GM12891 (cell line): ENCODE measurements at regions not wholly inside any gene's neighbourhood (a gene's known extent, or its start where the extent isn't known, plus 50 kb on each side); places are given as distances from the start of the nearest gene placed in this dataset.

Source experiments
- DNase-seq: peaks from one replicate; pipeline ENCODE4 v3.0.0; 2011; ENCODE audit warnings: low spot score; ENCODE audit not compliant: insufficient read length
- FAIRE-seq: peaks from 2 replicates; lab custom pipeline; 2011; peaks lifted over from hg19 to GRCh38; lab: Jason Lieb, UNC
- PAX5 ChIP-seq: IDR thresholded peaks from 2 replicates; pipeline ENCODE4 v1.6.1; 2011; ENCODE audit warnings: low read length, moderate library complexity, mild to moderate bottlenecking; ENCODE audit not compliant: insufficient read depth, severe bottlenecking
- POLR2A ChIP-seq: IDR thresholded peaks from 2 replicates; pipeline ENCODE4 v1.6.1; 2011; ENCODE audit warnings: low read depth, low read length, control low read depth
- POLR2AphosphoS5 ChIP-seq: IDR thresholded peaks from 2 replicates; pipeline ENCODE4 v1.6.1; 2011; ENCODE audit warnings: low read depth, low read length, control low read depth
- POU2F2 ChIP-seq: IDR thresholded peaks from 2 replicates; pipeline ENCODE4 v1.6.1; 2011; ENCODE audit warnings: low read depth, mild to moderate bottlenecking, control low read depth, low read length, moderate library complexity
- SPI1 ChIP-seq: IDR thresholded peaks from 2 replicates; pipeline ENCODE4 v1.6.1; 2011; ENCODE audit warnings: low read depth, low read length, control low read depth
- TAF1 ChIP-seq: IDR thresholded peaks from 2 replicates; pipeline ENCODE4 v1.6.1; 2011; ENCODE audit warnings: low read depth, low read length, control low read depth

DNA sequence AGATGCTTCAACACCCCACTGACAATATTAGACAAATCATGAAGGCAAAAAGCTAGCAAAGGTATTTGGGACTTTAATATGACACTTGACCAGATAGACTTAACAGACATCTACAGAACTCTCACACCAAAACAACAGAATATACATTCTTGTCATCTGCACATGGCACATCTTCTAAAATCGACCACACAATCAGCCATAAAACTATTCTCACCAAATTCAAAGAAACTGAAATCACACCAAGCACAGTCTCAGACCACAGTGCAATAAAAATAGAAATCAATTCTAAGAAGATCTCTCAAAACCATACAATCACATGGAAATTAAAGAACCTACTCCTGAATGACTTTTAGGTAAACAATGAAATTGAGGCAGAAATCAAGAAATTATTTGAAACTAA lies 340.8 kb downstream of the PPP1R2C start:
- no peak for FAIRE-seq
- TF ChIP-seq PAX5: no peak
- no peak for TF ChIP-seq POLR2AphosphoS5
- no peak for TF ChIP-seq POU2F2
- TF ChIP-seq SPI1: no peak
- TF ChIP-seq POLR2A: no peak
- no peak for TF ChIP-seq TAF1
- DNase-seq: no peak

DNA sequence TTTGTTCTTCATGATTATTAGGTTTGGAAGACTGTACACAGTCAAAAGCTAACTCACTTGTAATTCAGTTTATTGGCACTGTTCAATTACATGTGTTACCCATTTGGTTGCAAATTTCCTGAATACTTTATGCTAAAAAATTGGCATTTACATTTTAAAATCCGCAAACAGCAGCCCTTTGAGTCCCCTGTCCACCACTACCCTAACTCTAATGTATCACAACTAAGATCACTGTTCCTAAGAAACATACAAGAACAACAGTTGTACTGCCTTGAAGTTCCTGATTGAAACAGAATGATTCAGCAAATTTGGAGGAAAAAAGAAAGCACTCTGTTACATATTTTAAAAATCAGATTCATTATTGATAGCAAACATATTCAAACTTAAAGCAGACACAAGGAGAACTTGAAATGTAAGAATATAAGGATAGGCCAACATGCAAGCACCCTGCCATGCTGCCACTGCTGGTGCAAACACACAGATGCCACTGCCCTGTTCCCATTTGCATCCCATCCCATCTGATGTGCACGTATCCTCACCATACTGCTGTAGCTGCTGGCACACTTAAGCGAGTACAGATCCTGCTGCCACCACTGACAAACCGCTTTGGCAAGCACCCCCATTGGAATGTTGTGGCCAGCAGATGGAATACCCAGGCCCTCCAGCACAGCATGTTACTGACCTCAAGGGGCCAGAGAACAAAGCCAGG lies 343.4 kb downstream of the PPP1R2C start:
- FAIRE-seq: no peak
- no peak for DNase-seq

DNA sequence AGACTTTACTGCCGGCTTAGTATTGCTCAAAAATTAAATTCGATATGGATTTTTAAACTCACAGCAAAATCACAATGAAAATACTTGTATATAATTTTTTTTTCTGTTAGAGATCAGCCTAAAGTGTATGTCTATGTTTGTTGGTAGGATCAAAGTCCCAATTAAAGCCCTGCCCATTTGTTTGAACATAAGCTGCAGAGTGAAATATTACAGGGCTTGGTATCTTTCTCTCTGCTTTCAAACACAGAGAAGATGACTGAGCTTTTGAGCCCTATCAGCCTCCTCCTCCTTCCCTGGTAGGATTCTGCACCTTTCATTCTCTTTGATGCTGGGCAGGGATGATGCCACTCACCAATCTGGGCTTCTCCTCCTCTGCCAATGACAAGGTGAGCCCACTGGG lies 345.4 kb downstream of the PPP1R2C start:
- DNase-seq (no peak), FAIRE-seq (no peak)
- no peak for TF ChIP-seq PAX5

More for the DNA sequence above, 343.4 kb downstream of the PPP1R2C start:
- no peak for TF ChIP-seq TAF1
- no peak for TF ChIP-seq POLR2AphosphoS5
- no peak for TF ChIP-seq SPI1
- TF ChIP-seq POU2F2: no peak
- no peak for TF ChIP-seq PAX5
- TF ChIP-seq POLR2A: no peak

DNA sequence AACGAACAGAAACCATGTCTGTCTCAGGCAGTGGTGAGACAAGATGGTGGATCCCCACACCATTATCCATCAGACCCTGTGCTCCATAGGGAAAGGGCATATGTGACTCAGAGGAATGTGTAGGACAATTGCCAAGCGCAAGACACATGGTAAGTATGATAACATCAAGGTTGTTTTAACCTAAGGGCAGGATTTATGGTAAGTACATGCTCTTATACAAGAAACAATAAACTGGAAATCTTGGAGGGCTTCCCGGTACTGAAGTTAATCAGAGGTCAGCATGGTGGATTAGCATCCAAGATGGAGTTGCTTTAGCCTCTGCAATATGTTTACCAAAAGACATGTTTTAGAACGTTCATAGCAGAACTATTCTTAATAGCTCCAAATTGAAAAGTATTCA lies 355.0 kb downstream of the PPP1R2C start:
- FAIRE-seq: no peak
- TF ChIP-seq PAX5 (no peak), TAF1 (no peak), POU2F2 (no peak), SPI1 (no peak), POLR2AphosphoS5 (no peak), POLR2A (no peak)
- no peak for DNase-seq

DNA sequence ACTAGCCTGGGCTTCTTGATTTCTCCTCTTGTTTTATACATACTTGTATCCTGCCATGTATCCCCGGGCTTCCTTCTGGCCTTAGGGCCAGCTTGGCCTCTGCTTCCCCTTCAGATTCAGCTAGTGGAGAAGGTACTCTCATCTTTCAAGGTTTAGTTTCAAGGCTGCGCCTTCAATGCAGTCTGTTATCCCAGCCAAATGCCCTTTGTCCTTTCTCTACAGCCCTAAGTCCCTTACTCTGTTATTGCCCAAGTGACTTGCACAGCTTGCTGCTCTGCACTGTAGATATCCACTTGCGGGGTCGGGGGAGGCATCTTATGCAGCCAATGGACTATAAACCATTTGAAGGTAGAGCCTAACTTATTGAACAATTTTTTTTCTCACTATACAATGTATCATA lies 357.5 kb downstream of the PPP1R2C start:
- no peak for TF ChIP-seq POU2F2
- no peak for FAIRE-seq
- DNase-seq: no peak

DNA sequence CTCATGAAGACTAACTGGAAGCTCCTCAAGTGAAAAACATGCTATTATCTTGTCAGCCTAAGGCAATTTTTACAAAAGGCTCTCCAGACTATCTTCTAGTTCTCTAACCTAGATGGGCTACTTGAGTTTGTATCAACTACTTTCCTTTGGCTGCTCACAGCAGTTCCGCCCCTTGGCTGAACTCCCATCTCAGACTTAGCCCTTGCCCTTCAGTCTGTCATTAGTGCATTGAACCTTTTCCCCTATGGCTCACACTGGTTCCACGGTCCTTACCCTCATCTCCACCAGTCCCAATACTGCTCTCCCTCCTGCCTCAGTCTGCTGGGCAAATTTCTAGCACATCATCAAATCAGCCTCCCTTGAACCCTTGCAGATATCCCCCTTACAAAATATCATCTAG lies 362.3 kb downstream of the PPP1R2C start:
- no peak for DNase-seq
- no peak for FAIRE-seq
- TF ChIP-seq SPI1: no peak

DNA sequence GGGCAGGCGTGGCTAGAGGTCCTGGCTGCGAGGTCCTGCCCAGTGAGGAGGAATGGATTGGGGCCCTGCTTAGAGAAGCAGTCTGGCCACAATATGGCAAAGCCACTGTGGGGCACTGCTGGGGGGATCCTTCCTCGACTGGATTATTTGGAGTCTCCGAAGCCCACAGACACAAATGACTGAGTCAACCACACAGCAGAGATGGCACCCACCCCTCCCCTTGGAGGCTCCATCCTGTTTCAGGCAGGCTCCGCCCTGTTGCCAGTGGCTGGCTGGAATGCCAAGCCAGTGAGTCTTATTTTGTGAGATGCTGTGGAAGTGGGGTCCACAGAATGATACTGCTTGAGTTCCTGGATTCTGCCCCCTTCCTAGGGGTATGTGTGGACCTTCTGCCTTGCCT lies 363.9 kb downstream of the PPP1R2C start:
- no peak for DNase-seq
- no peak for FAIRE-seq
- TF ChIP-seq PAX5 (no peak), POU2F2 (no peak), TAF1 (no peak), POLR2A (no peak), SPI1 (no peak)

DNA sequence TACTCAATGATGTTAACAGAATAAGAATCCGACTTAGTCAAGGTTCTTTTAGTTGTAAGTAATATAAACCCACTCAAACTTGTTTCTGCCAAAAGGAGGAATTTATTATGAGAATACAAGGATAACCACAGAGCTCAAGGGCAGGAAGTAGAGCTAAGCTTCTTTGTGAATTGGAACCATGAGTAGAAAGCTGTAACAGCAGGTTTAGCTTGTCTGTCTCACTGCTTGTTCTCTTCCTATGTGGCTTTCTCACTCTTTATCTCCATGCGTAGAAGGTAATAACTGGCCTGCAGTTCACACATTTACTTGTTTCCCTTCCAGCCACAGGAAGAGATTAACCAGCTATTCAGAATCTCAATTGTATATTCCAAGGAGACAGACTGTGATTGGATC lies 378.3 kb downstream of the PPP1R2C start:
- DNase-seq: no peak
- FAIRE-seq: no peak
- TF ChIP-seq POLR2A (no peak), POU2F2 (no peak), TAF1 (no peak), PAX5 (no peak), POLR2AphosphoS5 (no peak), SPI1 (no peak)

DNA sequence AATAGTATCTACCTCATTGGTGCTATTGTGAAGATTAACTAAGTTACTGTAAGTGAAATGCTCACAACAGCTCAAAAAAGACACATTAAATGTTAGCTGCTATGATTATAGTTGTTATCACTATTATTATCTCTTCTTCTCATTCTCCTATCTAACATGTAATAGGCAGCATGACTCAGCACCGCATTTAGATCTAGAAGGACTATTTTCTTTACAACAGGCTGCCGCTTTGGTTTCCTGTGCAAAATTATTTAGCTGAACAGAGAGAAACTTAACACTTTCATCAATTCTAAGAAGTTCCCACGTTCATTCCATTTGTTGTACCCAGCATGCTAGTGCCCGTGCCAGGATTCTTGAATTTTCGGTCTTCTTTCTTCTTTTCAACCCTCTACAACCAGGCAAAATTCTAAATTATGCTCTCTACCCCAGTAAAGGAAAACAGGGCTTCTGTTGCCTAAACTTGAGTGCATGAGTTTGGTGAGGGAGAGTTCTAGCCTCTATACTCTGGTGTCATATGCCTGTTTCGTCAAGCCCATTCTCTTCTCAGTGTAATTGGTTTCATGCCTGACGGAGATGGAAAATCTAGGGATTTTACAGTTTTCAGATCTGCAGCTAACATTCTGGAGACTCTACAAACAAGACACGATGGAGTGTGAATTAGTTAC lies 378.9 kb downstream of the PPP1R2C start:
- TF ChIP-seq TAF1 (no peak), PAX5 (no peak), POLR2A (no peak), POLR2AphosphoS5 (no peak), POU2F2 (no peak), SPI1 (no peak)
- DNase-seq (no peak), FAIRE-seq (no peak)

DNA sequence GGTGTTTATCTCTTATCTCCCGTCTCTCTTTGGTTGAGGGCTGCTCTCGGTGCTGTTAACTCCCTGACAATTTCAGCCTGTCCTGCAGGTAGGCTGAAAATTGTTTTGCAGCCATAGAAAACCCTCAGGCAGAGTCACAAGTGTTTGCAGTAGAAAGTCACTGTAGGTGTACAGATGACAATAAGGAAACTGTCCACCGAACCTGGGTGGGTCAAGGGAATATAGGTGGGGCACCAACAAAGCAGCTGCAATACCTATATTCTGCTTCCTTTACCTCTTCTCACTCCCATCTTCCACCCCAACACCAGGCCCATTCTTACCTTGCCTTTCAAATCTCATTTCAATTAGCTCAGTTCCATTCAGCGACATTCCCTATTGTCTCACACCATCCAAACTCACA lies 381.8 kb downstream of the PPP1R2C start:
- TF ChIP-seq POLR2AphosphoS5 (no peak), PAX5 (no peak), TAF1 (no peak), SPI1 (no peak), POLR2A (no peak), POU2F2 (no peak)
- FAIRE-seq: no peak
- no peak for DNase-seq

DNA sequence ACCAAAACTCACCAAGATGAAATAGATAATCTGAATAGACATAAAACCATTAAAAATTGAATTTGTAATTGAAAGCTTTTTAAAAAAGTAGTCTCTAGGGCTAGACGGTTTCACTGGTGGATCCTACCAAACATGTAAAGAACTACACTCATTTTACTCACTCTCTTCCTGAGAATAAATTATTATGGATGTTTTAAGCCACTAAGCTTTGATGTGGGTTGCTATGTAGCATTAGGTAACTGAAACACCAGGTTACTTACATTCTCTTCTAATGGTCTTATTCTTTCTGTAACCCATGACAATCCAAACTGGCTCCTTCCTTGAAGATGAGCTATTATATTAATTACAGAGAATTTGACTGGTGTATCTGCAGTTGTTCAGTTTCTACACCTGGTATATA lies 385.1 kb downstream of the PPP1R2C start:
- TF ChIP-seq TAF1 (no peak), POLR2AphosphoS5 (no peak), POU2F2 (no peak), POLR2A (no peak), PAX5 (no peak), SPI1 (no peak)
- FAIRE-seq (no peak), DNase-seq (no peak)
